GM21390 (cell line): ENCODE measurements at regions not wholly inside any gene's neighbourhood (a gene's known extent, or its start where the extent isn't known, plus 50 kb on each side); places are given as distances from the start of the nearest gene placed in this dataset.
"Not testable (repeated sequence)": the region's sequence is repeated elsewhere in the genome, so short reads cannot be mapped to it uniquely, and the experiment has no call there.

Experiments
- ATAC-seq: cut with Tn5 transposase; IDR thresholded peaks from one replicate; pipeline ENCODE4 v1.9.1; 2021; ENCODE audit not compliant: unreplicated experiment

GRCh38 chr12:61161961-61162360, 1098.2 kb upstream of the USP15 start:
- no peak for ATAC-seq

- no peak for ATAC-seq
These were observed 1071.2 kb upstream of the USP15 start for GRCh38 chr12:61188801-61189595.

GRCh38 chr12:61213646-61214045, 1046.6 kb upstream of the USP15 start:
- no peak for ATAC-seq

- no peak for ATAC-seq
These were observed 1039.9 kb upstream of the USP15 start for GRCh38 chr12:61220337-61220736.

GRCh38 chr12:61232040-61232439, 1028.2 kb upstream of the USP15 start:
- ATAC-seq = no peak

- no peak for ATAC-seq
These were observed 1009.9 kb upstream of the USP15 start for GRCh38 chr12:61250303-61250702.

- no peak for ATAC-seq
These were observed 1009.1 kb upstream of the USP15 start for GRCh38 chr12:61251076-61251475.

- ATAC-seq = no peak
These were observed 1006.0 kb upstream of the USP15 start for GRCh38 chr12:61254225-61254624.

GRCh38 chr12:61264294-61264693, 995.9 kb upstream of the USP15 start:
- not testable (repeated sequence) for ATAC-seq

GRCh38 chr12:61267474-61267873, 992.7 kb upstream of the USP15 start:
- ATAC-seq = no peak

GRCh38 chr12:61272441-61272840, 987.8 kb upstream of the USP15 start:
- ATAC-seq = no peak

GRCh38 chr12:61282790-61283575, 977.2 kb upstream of the USP15 start:
- ATAC-seq = no peak

GRCh38 chr12:61290473-61290872, 969.7 kb upstream of the USP15 start:
- ATAC-seq = no peak

GRCh38 chr12:61291647-61292046, 968.6 kb upstream of the USP15 start:
- ATAC-seq = no peak

- ATAC-seq = not testable (repeated sequence)
These were observed 966.2 kb upstream of the USP15 start for GRCh38 chr12:61294011-61294410.

- ATAC-seq = no peak
These were observed 958.4 kb upstream of the USP15 start for GRCh38 chr12:61301817-61302216.

GRCh38 chr12:61302282-61302681, 957.9 kb upstream of the USP15 start:
- no peak for ATAC-seq

GRCh38 chr12:61308220-61308619, 952.0 kb upstream of the USP15 start:
- no peak for ATAC-seq

- no peak for ATAC-seq
These were observed 948.8 kb upstream of the USP15 start for GRCh38 chr12:61311413-61311812.

- no peak for ATAC-seq
These were observed 911.3 kb upstream of the USP15 start for GRCh38 chr12:61348871-61349270.

- ATAC-seq = no peak
These were observed 905.1 kb upstream of the USP15 start for GRCh38 chr12:61355105-61355504.

GRCh38 chr12:61356485-61356884, 903.7 kb upstream of the USP15 start:
- ATAC-seq = no peak
